ENCODE measurements at regions not wholly inside any gene's neighbourhood (a gene's known extent, or its start where the extent isn't known, plus 50 kb on each side); places are given as distances from the start of the nearest gene placed in this dataset.
"Not testable (repeated sequence)": the region's sequence is repeated elsewhere in the genome, so short reads cannot be mapped to it uniquely, and the experiment has no call there.

DNA sequence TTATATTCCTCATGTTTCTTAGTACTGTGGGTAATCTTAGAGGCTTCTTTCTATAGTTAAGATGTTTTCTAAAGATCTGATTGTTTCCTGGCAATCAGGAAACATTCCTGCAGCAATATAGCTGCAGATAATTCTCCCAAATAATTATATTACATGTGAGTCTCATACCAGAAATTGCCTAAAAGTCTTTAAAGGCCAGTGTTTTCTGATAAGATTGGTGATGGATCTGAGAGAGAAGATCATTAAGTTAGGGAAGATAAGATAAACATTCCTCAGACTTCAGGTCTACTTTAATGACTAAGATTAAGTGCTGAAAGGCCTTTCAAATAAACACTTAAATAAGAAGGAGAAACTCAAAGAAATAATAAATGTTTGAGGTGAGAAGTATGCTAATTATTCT, 107.7 kb upstream of the DAB2 start:
- no peak overlapping the region for H3K4me3 ChIP-seq (replicated peaks; ENCODE audit: low read depth, low read length)
- H3K27me3 ChIP-seq (replicated peaks; ENCODE audit: control insufficient read depth, insufficient read depth, low read length): no peaks in the 10 kb centered on the region
- H3K36me3 ChIP-seq (ENCODE audit: control insufficient read depth, insufficient read depth, low read length): no peaks in the 10 kb centered on the region
- TF ChIP-seq, protein P1, sequence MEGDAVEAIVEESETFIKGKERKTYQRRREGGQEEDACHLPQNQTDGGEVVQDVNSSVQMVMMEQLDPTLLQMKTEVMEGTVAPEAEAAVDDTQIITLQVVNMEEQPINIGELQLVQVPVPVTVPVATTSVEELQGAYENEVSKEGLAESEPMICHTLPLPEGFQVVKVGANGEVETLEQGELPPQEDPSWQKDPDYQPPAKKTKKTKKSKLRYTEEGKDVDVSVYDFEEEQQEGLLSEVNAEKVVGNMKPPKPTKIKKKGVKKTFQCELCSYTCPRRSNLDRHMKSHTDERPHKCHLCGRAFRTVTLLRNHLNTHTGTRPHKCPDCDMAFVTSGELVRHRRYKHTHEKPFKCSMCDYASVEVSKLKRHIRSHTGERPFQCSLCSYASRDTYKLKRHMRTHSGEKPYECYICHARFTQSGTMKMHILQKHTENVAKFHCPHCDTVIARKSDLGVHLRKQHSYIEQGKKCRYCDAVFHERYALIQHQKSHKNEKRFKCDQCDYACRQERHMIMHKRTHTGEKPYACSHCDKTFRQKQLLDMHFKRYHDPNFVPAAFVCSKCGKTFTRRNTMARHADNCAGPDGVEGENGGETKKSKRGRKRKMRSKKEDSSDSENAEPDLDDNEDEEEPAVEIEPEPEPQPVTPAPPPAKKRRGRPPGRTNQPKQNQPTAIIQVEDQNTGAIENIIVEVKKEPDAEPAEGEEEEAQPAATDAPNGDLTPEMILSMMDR (IDR thresholded peaks at IDR 0.05; ENCODE audit: insufficient read depth, low read length, poor library complexity, severe bottlenecking): no peak
- DNase-seq (ENCODE audit: extremely low read depth, insufficient read length): no peak

DNA sequence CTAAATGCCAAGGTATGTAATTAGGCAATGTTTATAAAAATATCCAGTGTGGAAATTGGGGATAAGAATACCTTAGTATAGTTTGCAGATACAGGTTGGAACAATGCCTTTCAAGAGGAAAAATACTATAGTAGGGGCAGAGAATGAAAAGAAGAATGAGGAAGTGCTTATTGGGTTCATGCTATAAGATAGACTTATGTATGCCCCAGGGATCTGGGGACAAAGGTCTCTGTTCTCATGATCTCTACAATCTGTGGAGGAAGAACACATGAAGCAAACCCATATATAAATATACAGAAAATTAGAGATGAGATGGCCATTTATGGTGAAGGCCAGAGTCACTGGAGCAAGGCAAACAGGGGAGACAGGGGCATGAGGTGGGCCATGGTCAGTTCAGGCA, 106.5 kb upstream of the DAB2 start:
- Histone ChIP-seq H3K36me3 (ENCODE audit: control insufficient read depth, insufficient read depth, low read length) (no peaks in the 10 kb centered on the region), H3K4me3 (replicated peaks; ENCODE audit: low read depth, low read length) (no peak overlapping the region), H3K27me3 (replicated peaks; ENCODE audit: control insufficient read depth, insufficient read depth, low read length) (no peaks in the 10 kb centered on the region)
- DNase-seq (ENCODE audit: extremely low read depth, insufficient read length): no peak
- TF ChIP-seq, protein P1 (IDR thresholded peaks at IDR 0.05; ENCODE audit: insufficient read depth, low read length, poor library complexity, severe bottlenecking): no peak

DNA sequence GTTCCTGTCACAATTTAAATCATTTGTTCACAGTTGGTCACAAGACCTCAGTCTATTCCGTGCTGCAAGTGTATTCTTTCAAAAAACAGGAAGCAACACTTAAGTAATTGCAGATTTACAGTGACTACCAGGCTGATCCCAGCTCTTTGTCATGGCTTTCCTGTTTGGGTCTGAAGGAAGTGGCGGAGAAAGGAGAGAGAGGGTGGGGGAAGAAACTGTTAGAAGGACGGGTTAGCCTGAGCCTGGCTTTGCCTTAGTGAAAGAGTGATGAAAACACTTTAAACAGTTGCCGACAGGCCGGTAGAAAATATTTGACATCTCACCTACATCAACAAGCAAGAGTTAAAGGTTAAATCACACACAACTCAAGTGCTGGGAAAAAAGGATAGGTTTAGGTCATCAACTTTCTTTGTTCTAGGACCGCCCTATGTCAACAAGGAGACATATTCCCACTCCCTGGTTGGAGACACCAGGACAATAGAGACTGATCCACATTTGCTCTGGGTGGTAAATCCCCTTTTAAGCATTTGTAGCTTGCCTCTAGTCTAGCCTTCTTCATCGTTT, 102.2 kb upstream of the DAB2 start:
- H3K36me3 ChIP-seq (ENCODE audit: control insufficient read depth, insufficient read depth, low read length): no peaks in the 10 kb centered on the region
- DNase-seq (ENCODE audit: extremely low read depth, insufficient read length): no peak
- TF ChIP-seq, protein P1 (IDR thresholded peaks at IDR 0.05; ENCODE audit: insufficient read depth, low read length, poor library complexity, severe bottlenecking): no peak
- no peak overlapping the region for H3K4me3 ChIP-seq (replicated peaks; ENCODE audit: low read depth, low read length)
- no peaks in the 10 kb centered on the region for H3K27me3 ChIP-seq (replicated peaks; ENCODE audit: control insufficient read depth, insufficient read depth, low read length)

DNA sequence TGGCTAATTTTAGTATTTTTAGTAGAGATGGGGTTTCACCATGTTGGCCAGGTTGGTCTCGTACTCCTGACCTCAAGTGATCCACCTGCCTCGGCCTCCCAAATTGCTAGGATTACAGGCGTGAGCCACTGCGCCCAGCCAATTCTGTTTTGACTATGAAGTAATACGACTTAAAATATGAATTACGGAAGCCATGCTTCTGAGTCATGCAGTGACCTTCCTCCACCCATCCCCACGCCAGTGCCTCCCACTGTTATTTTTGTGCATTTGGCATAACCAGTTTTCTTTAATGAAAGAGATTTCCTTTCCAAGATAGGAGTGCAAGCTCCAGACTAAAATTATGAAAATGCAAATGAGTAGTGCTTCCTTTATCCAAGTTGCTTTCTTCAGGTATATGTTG, 101.0 kb upstream of the DAB2 start:
- not testable (repeated sequence) for H3K27me3 ChIP-seq (replicated peaks; ENCODE audit: control insufficient read depth, insufficient read depth, low read length); DNase-seq (ENCODE audit: extremely low read depth, insufficient read length); H3K4me3 ChIP-seq (replicated peaks; ENCODE audit: low read depth, low read length); H3K36me3 ChIP-seq (ENCODE audit: control insufficient read depth, insufficient read depth, low read length)

DNA sequence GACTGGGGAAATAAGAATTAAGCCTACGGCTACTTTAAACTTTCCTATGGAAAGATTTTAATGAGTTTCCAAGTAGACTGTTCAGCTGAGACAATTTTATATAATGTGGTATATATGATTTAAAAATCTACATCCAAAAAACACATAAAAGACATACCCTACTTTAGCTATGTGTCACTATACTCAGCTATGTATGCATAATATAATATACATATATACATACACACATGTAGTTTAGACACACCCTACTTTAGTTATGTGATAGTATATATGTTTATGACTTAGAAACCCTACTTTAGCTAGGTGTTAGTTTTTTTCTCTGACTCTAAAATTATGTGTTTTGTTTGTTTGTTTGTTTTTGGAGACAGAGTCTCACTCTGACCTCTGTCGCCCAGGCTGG, 100.5 kb upstream of the DAB2 start:
- no peak overlapping the region for H3K4me3 ChIP-seq (replicated peaks; ENCODE audit: low read depth, low read length)
- DNase-seq (ENCODE audit: extremely low read depth, insufficient read length): no peak
- no peaks in the 10 kb centered on the region for H3K36me3 ChIP-seq (ENCODE audit: control insufficient read depth, insufficient read depth, low read length)
- H3K27me3 ChIP-seq (replicated peaks; ENCODE audit: control insufficient read depth, insufficient read depth, low read length): no peaks in the 10 kb centered on the region
- TF ChIP-seq, protein P1 (IDR thresholded peaks at IDR 0.05; ENCODE audit: insufficient read depth, low read length, poor library complexity, severe bottlenecking): no peak

DNA sequence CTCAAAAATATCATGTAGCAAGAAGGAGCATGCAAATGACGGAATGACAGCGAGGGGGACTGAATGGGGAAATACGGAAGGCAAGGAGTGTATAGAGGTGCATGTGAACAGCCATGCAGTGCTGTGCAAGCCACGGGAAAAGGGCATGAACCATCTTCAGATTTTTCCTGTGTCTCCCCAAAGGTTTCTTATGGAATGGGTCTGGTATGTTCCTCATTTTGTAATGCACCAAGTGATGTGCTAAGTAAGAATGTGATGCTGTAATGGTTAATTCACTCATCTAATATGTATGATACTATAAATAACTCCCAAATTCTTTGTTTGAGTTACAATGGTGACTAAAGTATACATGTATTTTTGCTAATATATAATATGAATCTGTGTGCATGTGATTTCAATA, 99.0 kb upstream of the DAB2 start:
- no peaks in the 10 kb centered on the region for H3K27me3 ChIP-seq (replicated peaks; ENCODE audit: control insufficient read depth, insufficient read depth, low read length)
- no peak overlapping the region for H3K4me3 ChIP-seq (replicated peaks; ENCODE audit: low read depth, low read length)
- no peaks in the 10 kb centered on the region for H3K36me3 ChIP-seq (ENCODE audit: control insufficient read depth, insufficient read depth, low read length)
- TF ChIP-seq, protein P1 (IDR thresholded peaks at IDR 0.05; ENCODE audit: insufficient read depth, low read length, poor library complexity, severe bottlenecking): no peak
- no peak for DNase-seq (ENCODE audit: extremely low read depth, insufficient read length)
